IMR-90 (cell line): ENCODE measurements at regions not wholly inside any gene's neighbourhood (a gene's known extent, or its start where the extent isn't known, plus 50 kb on each side); places are given as distances from the start of the nearest gene placed in this dataset.

Experiments used
- ATAC-seq: fragments of 200-7000 bp; cut with Tn5 transposase; 2 replicates; pipeline ENCODE4 v1.9.1; 2020; ENCODE audit warnings: low read depth, mild to moderate bottlenecking, moderate library complexity
- BruUV-seq: library from RNA; stranded (reverse); fragments of 400-500 nt; replicated peaks from 2 replicates; lab custom pipeline; 2021; lab: Mats Ljungman, UMichigan
- CTCF ChIA-PET: fragments of 300-600 bp; formaldehyde crosslinking; extraction: SDS; loops from one replicate; lab custom pipeline; 2021; ENCODE audit warnings: antibody characterized with exemption; lab: Yijun Ruan, JAX
- POLR2A ChIA-PET: fragments of 300-600 bp; sonication (Branson Sonifier 250); formaldehyde crosslinking; loops from one replicate; lab custom pipeline; 2022; ENCODE audit warnings: antibody characterized with exemption; ENCODE audit not compliant: unreplicated experiment; lab: Charles Lee
- DNase-seq: peaks from one replicate; pipeline ENCODE4 v3.0.0; 2013
- H2AFZ ChIP-seq: replicated peaks from 2 replicates; pipeline ENCODE3; 2013; ENCODE audit warnings: low read length, mild to moderate bottlenecking; ENCODE audit not compliant: poor library complexity
- H2AK5ac ChIP-seq: 2 replicates; pipeline ENCODE4 v1.6.1; 2013; ENCODE audit warnings: low read depth, low read length, inconsistent platforms
- H2AK9ac ChIP-seq: replicated peaks from 2 replicates; pipeline ENCODE3; 2013; ENCODE audit warnings: mild to moderate bottlenecking, low read depth, low read length, moderate library complexity; ENCODE audit not compliant: poor library complexity
- H2BK120ac ChIP-seq: 2 replicates; pipeline ENCODE4 v1.6.1; 2013; ENCODE audit warnings: low read depth, low read length, inconsistent platforms
- H2BK15ac ChIP-seq: 3 replicates; pipeline ENCODE4 v1.6.1; 2013; ENCODE audit warnings: low read depth, low read length, inconsistent platforms
- H2BK20ac ChIP-seq: 2 replicates; pipeline ENCODE4 v1.6.1; 2013; ENCODE audit warnings: low read depth, mild to moderate bottlenecking, inconsistent platforms, low read length, moderate library complexity
- H2BK5ac ChIP-seq: 2 replicates; pipeline ENCODE4 v1.6.1; 2013; ENCODE audit warnings: mild to moderate bottlenecking, low read depth, low read length, inconsistent platforms; ENCODE audit not compliant: poor library complexity, severe bottlenecking
- H3K14ac ChIP-seq: replicated peaks from 2 replicates; pipeline ENCODE4 v1.6.1; 2013; ENCODE audit warnings: low read depth, low read length, inconsistent platforms
- H3K18ac ChIP-seq: 2 replicates; pipeline ENCODE4 v1.6.1; 2013; ENCODE audit warnings: low read depth, low read length, control low read depth
- H3K23ac ChIP-seq: 2 replicates; pipeline ENCODE4 v1.6.1; 2013; ENCODE audit warnings: low read depth, low read length, inconsistent platforms
- H3K27ac ChIP-seq: 2 replicates; pipeline ENCODE4 v1.5.1; 2013; ENCODE audit warnings: mild to moderate bottlenecking, control low read depth, low read length; ENCODE audit not compliant: insufficient read depth
- H3K27me3 ChIP-seq: 2 replicates; pipeline ENCODE4 v1.6.1; 2013; ENCODE audit warnings: low read length; ENCODE audit not compliant: control insufficient read depth, insufficient read depth
- H3K36me3 ChIP-seq: 2 replicates; pipeline ENCODE4 v1.6.1; 2013; ENCODE audit warnings: low read length, mixed read lengths; ENCODE audit not compliant: control insufficient read depth, insufficient read depth
- H3K4ac ChIP-seq: 2 replicates; pipeline ENCODE4 v1.6.1; 2013; ENCODE audit warnings: low read depth, low read length, inconsistent platforms
- H3K4me1 ChIP-seq: 2 replicates; pipeline ENCODE4 v1.6.1; 2013; ENCODE audit warnings: low read length, mixed read lengths; ENCODE audit not compliant: control insufficient read depth, insufficient read depth
- H3K4me2 ChIP-seq: 2 replicates; pipeline ENCODE4 v1.6.1; 2013; ENCODE audit warnings: low read depth, mild to moderate bottlenecking, control low read depth, low read length, moderate library complexity
- H3K4me3 ChIP-seq: 2 replicates; pipeline ENCODE4 v1.5.1; 2013; ENCODE audit warnings: low read depth, mild to moderate bottlenecking, control low read depth, low read length, moderate library complexity; ENCODE audit not compliant: insufficient read depth
- H3K56ac ChIP-seq: 2 replicates; pipeline ENCODE4 v1.6.1; 2013; ENCODE audit warnings: low read length, inconsistent platforms; ENCODE audit not compliant: insufficient read depth; ENCODE audit errors: extremely low read depth
- H3K79me1 ChIP-seq, 2 experiments: 2 replicates each; pipeline ENCODE4 v1.6.1; 2013; ENCODE audit warnings: low read length in 2 of 2, inconsistent platforms in 1 of 2, low read depth in 1 of 2
- H3K9ac ChIP-seq: 2 replicates; pipeline ENCODE4 v1.6.1; 2013; ENCODE audit warnings: low read depth, low read length, control low read depth
- H3K9me1 ChIP-seq: 2 replicates; pipeline ENCODE4 v1.6.1; 2013; ENCODE audit warnings: low read length, inconsistent platforms; ENCODE audit not compliant: insufficient read depth
- H3K9me3 ChIP-seq: 2 replicates; pipeline ENCODE4 v1.6.1; 2013; ENCODE audit warnings: low read length; ENCODE audit not compliant: control insufficient read depth, insufficient read depth
- H4K20me1 ChIP-seq: 2 replicates; pipeline ENCODE4 v1.6.1; 2013; ENCODE audit warnings: low read length, inconsistent platforms; ENCODE audit not compliant: insufficient read depth
- H4K5ac ChIP-seq: 2 replicates; pipeline ENCODE4 v1.6.1; 2013; ENCODE audit warnings: mild to moderate bottlenecking, low read depth, low read length, control low read depth
- H4K8ac ChIP-seq, 2 experiments: 2 replicates each; pipeline ENCODE4 v1.6.1; 2013; ENCODE audit warnings: low read depth in 2 of 2, low read length in 2 of 2, control low read depth in 1 of 2, inconsistent platforms in 1 of 2
- H4K91ac ChIP-seq: 2 replicates; pipeline ENCODE4 v1.6.1; 2013; ENCODE audit warnings: low read depth, low read length, inconsistent platforms; ENCODE audit not compliant: insufficient read depth
- BHLHE40 ChIP-seq: fragments of 150-350 bp; IDR thresholded peaks from 2 replicates; pipeline ENCODE4 v1.6.1; 2016; ENCODE audit warnings: mild to moderate bottlenecking, low read depth, low read length
- CEBPB ChIP-seq: IDR thresholded peaks from 2 replicates; pipeline ENCODE4 v1.6.1; 2012; ENCODE audit warnings: low read depth, low read length, improper control_type of control experiment
- CTCF ChIP-seq: conservative IDR thresholded peaks from 2 replicates; pipeline ENCODE4 v1.5.1; 2012; ENCODE audit warnings: mild to moderate bottlenecking, low read depth, low read length, improper control_type of control experiment
- MAFK ChIP-seq: IDR thresholded peaks from 2 replicates; pipeline ENCODE4 v1.6.1; 2012; ENCODE audit warnings: low read depth, low read length, improper control_type of control experiment
- MXI1 ChIP-seq: IDR thresholded peaks from 2 replicates; pipeline ENCODE4 v1.6.1; 2012; ENCODE audit warnings: low read depth, mild to moderate bottlenecking, low read length, moderate library complexity, borderline replicate concordance
- RAD21 ChIP-seq: IDR thresholded peaks from 2 replicates; pipeline ENCODE4 v1.6.1; 2012; ENCODE audit warnings: low read length, improper control_type of control experiment
- RCOR1 ChIP-seq: IDR thresholded peaks from 2 replicates; pipeline ENCODE4 v1.6.1; 2012; ENCODE audit warnings: mild to moderate bottlenecking, low read length, improper control_type of control experiment; ENCODE audit not compliant: insufficient replicate concordance
- SMC3 ChIP-seq: fragments of 150-350 bp; IDR thresholded peaks from 2 replicates; pipeline ENCODE4 v1.6.1; 2016; ENCODE audit warnings: low read depth, mild to moderate bottlenecking, antibody characterized with exemption, low read length, moderate library complexity
- WGBS, 2 experiments: methylation state at CpG; one replicate each; pipeline versions ENCODE4 v1.1.5 to v1.1.7; 2013; ENCODE audit warnings: missing lambda C conversion rate in 2 of 2; ENCODE audit not compliant: insufficient read length in 1 of 2; ENCODE audit errors: extremely low coverage in 2 of 2; 5-methylcytosine and 5-hydroxymethylcytosine counted together
- dilution Hi-C: fragments of 300-500 bp; cut with HindIII; formaldehyde crosslinking; loops from one replicate; pipeline ENCODE4 v1.14.3; 2018; ENCODE audit warnings: low sequenced_read_pairs; ENCODE audit not compliant: unreplicated experiment
- in situ Hi-C: fragments of 300-500 bp; cut with MboI; formaldehyde crosslinking; loops from 3 replicates; pipeline ENCODE4 v1.14.3; 2019; ENCODE audit warnings: low sequenced_read_pairs, inconsistent platforms, mixed read lengths
- intact Hi-C: fragments of 100-400 bp; cut with micrococcal nuclease; formaldehyde crosslinking; loops from 2 replicates; pipeline ENCODE4 v1.10.0; 2022
- TF ChIP-seq, protein P1 (sequence below): fragments of 150-350 bp; IDR thresholded peaks from 2 replicates; pipeline ENCODE4 v1.6.1; 2017; ENCODE audit warnings: mild to moderate bottlenecking, antibody characterized with exemption, low read length, low read depth

DNA sequence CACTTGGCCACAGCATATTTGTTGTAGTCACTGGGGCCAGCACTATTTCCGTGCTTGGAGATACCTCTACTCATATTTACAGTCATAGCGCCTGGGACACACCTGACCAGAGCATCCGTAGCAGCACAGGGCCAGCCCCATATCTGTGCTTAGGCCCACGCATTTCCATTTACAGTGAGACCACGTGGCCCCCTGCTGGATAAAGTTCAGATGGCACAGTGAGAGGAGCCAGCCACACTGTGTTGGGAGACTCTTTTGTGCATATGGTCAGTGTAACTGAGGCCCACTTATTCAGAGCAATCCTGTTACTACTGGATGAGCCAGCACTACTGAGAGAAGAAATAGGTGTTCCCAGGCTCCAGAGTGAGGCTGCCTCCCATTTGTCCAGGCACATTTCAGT, 455.3 kb downstream of the REEP3 start:
- peak; percentile 63 for ATAC-seq
- peak; percentile 6 for DNase-seq
- no peaks in the 10 kb centered on the region for H3K4me1 ChIP-seq
- H3K56ac ChIP-seq = no peak overlapping the region
- ChIA-PET CTCF (no interaction called here), POLR2A (no interaction called here)
- BruUV-seq = no TSS peak
- no peak overlapping the region for H3K23ac ChIP-seq
- H2BK5ac ChIP-seq = no peak overlapping the region
- H2BK20ac ChIP-seq = no peak overlapping the region
- H3K36me3 ChIP-seq = no peaks in the 10 kb centered on the region
- no peak overlapping the region for H3K4ac ChIP-seq
- no peak overlapping the region for H3K18ac ChIP-seq
- H3K9me1 ChIP-seq = no peaks in the 10 kb centered on the region
- H4K5ac ChIP-seq = no peak overlapping the region
- dilution Hi-C loops = no loop called here
- H4K91ac ChIP-seq = no peak overlapping the region
- H3K9ac ChIP-seq = no peak overlapping the region
- H3K27ac ChIP-seq = no peak overlapping the region
- H3K27me3 ChIP-seq = no peaks in the 10 kb centered on the region
- H3K14ac ChIP-seq = no peak overlapping the region
- H3K4me3 ChIP-seq = no peak overlapping the region
- H3K9me3 ChIP-seq = peaks cover 2% of the 10 kb centered on the region; the same call in 1 of the 2 replicates
- no peak overlapping the region for H4K8ac ChIP-seq
- intact Hi-C loops = loop anchor here (2.0 kb wide), 1 partner anchor 110 kb away; no protein-coding TSS in a partner anchor
- no peaks in the 10 kb centered on the region for H4K20me1 ChIP-seq
- H2AK9ac ChIP-seq = no peak overlapping the region
- H2BK15ac ChIP-seq = no peak overlapping the region
- no peaks in the 10 kb centered on the region for H3K79me1 ChIP-seq
- TF ChIP-seq, protein P1, sequence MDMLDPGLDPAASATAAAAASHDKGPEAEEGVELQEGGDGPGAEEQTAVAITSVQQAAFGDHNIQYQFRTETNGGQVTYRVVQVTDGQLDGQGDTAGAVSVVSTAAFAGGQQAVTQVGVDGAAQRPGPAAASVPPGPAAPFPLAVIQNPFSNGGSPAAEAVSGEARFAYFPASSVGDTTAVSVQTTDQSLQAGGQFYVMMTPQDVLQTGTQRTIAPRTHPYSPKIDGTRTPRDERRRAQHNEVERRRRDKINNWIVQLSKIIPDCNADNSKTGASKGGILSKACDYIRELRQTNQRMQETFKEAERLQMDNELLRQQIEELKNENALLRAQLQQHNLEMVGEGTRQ = peak; percentile 13; the same call in 1 of the 2 replicates
- TF ChIP-seq CEBPB (no peak), MXI1 (no peak), SMC3 (no peak; the same call in 1 of the 2 replicates), RCOR1 (no peak), BHLHE40 (no peak), CTCF (peak; percentile 33; the same call in 1 of the 2 replicates), MAFK (no peak), RAD21 (0 out of 2 replicates have a peak, but pooled peaks have one; percentile 3)
- no peak overlapping the region for H2AK5ac ChIP-seq
- H2AFZ ChIP-seq = no peak overlapping the region
- WGBS, 2 experiments = no CpG with 5 or more reads among the region's 5 CpGs
- H2BK120ac ChIP-seq = no peak overlapping the region
- H3K4me2 ChIP-seq = no peak overlapping the region
- in situ Hi-C loops = no loop called here
